ENCODE measurements at regions not wholly inside any gene's neighbourhood (a gene's known extent, or its start where the extent isn't known, plus 50 kb on each side); places are given as distances from the start of the nearest gene placed in this dataset.

DNA sequence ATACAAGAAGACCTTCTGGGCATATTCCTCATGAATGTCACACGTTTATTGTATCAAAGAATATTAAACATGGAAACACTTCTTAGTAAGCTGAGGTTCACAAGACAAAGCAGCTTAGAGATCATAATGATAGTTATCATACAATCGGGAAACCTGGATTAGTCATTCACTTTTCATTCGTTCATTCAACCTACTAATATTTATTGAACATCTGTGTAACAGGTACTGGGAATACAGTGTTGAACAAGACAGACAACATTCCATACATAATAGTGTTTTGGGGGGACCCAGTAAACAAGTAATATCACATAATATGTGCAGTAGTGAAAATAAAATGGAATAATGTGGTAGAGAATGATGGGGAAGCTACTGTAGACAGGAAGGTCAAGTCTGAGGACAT, 100.6 kb upstream of the GRIP1 start:
- TF ChIP-seq POLR2A (IDR thresholded peaks at IDR 0.05) = no peak
- TF ChIP-seq, protein P1, sequence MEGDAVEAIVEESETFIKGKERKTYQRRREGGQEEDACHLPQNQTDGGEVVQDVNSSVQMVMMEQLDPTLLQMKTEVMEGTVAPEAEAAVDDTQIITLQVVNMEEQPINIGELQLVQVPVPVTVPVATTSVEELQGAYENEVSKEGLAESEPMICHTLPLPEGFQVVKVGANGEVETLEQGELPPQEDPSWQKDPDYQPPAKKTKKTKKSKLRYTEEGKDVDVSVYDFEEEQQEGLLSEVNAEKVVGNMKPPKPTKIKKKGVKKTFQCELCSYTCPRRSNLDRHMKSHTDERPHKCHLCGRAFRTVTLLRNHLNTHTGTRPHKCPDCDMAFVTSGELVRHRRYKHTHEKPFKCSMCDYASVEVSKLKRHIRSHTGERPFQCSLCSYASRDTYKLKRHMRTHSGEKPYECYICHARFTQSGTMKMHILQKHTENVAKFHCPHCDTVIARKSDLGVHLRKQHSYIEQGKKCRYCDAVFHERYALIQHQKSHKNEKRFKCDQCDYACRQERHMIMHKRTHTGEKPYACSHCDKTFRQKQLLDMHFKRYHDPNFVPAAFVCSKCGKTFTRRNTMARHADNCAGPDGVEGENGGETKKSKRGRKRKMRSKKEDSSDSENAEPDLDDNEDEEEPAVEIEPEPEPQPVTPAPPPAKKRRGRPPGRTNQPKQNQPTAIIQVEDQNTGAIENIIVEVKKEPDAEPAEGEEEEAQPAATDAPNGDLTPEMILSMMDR (IDR thresholded peaks at IDR 0.05) = no peak
- WGBS, 2 donors = 86 to 89% methylated on average over 3 of the region's 3 CpGs
- no peaks in the 10 kb centered on the region for H3K9me3 ChIP-seq
- H3K4me1 ChIP-seq = peaks cover 9% of the 10 kb centered on the region
- no peaks in the 10 kb centered on the region for H3K36me3 ChIP-seq (ENCODE audit: low read depth, missing control alignments)
- H3K27ac ChIP-seq = no peak overlapping the region
- intact Hi-C loops (cut with DNase I; ENCODE audit: low total_unique reads) = no loop called here
- H3K27me3 ChIP-seq = no peaks in the 10 kb centered on the region
- no peak for DNase-seq
- no peak overlapping the region for H3K4me3 ChIP-seq

DNA sequence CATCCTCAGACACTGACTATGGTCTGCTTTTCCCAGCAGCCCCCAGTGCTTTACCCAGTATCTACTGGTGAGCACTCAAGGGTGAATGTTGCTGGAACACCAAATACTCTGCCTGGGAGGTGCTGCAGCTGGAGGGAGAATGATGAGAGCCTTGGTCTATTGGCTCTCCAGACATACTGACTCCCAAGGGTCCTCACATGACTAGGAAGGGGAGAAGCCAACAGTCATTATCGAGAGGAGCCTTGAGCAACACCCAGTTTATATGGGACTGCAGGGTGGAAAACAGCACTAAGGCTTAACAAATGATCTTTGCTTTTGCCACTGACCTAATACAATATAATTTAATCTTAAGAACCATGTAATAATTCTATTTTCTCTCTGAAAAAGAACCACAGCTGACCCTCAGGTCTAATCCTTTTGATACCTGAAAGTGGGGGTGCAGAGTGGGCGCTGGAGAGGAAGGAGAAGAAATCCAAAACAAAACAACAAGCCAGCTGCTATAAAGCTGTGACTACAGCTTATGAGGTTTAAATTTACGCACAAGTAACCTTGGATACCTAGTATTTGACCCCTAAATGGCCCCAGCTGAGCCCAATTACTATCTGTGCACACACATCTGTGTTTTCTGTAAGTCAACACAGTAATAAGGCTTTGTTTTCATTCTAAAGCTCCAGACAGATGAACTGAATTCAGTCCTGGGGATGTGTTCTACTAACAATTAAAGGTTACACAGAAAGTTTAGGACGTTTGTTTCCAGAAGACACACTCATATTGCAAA, 107.8 kb upstream of the GRIP1 start:
- Histone ChIP-seq H3K36me3 (ENCODE audit: low read depth, missing control alignments) (no peaks in the 10 kb centered on the region), H3K27me3 (no peaks in the 10 kb centered on the region), H3K27ac (no peak overlapping the region), H3K9me3 (no peaks in the 10 kb centered on the region), H3K4me3 (no peak overlapping the region), H3K4me1 (no peaks in the 10 kb centered on the region)
- no peak for DNase-seq
- no peak for TF ChIP-seq POLR2A (IDR thresholded peaks at IDR 0.05)
- TF ChIP-seq, protein P1 (IDR thresholded peaks at IDR 0.05) = no peak
- intact Hi-C loops (cut with DNase I; ENCODE audit: low total_unique reads) = no loop called here
- 54 to 63% methylated on average over 4 of the region's 4 CpGs for WGBS, 2 donors

DNA sequence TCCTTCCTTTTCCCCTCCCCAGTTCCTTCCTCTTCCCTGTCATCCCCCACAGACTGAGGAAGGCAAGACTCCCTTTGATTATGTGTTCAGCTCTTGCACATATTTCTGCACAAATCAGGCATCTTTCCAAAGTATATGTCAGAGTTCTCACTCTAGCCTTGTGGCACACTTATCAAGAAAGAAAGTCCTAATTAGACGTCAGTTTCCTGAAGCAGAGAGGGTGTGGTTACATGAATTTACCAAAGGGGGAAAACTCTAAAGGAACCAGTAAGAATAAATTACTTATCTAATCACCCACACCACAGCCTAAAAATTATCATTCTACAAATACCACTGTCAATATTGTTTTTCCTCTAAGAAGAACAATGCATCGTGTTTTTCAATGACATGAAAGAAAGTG, 120.7 kb upstream of the GRIP1 start:
- WGBS, 2 donors = 41 to 47% methylated on average over 2 of the region's 2 CpGs

DNA sequence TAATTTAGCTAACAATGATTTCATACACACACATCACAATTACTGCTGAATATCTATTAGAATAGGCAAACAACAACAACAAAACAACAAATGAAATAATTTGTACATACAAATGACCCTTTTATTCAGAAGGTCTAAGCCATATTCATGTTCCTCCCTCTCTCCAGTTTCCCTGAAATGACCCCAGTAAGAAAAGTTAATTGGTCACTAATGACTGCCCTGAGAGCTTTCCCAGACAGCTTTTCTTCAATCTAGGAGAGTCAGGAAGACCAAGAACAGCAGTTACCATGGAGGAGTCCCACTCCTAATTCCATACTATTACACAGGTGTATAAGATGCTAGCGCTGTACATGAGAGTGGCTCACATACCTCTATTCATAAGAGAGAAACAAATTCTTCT, 121.2 kb upstream of the GRIP1 start:
- no peak for DNase-seq
- no peak for TF ChIP-seq POLR2A (IDR thresholded peaks at IDR 0.05)
- TF ChIP-seq, protein P1 (IDR thresholded peaks at IDR 0.05) = no peak
- intact Hi-C loops (cut with DNase I; ENCODE audit: low total_unique reads) = no loop called here
- Histone ChIP-seq H3K36me3 (ENCODE audit: low read depth, missing control alignments) (no peaks in the 10 kb centered on the region), H3K9me3 (no peaks in the 10 kb centered on the region), H3K27me3 (no peaks in the 10 kb centered on the region), H3K4me1 (no peaks in the 10 kb centered on the region), H3K27ac (no peak overlapping the region), H3K4me3 (no peak overlapping the region)
- WGBS, 2 donors = 89 to 93% methylated on average over 1 of the region's 1 CpG

More for the DNA sequence above, 120.7 kb upstream of the GRIP1 start:
- no peak for TF ChIP-seq POLR2A (IDR thresholded peaks at IDR 0.05)
- TF ChIP-seq, protein P1 (IDR thresholded peaks at IDR 0.05) = no peak
- H3K27me3 ChIP-seq = no peaks in the 10 kb centered on the region
- no peak overlapping the region for H3K27ac ChIP-seq
- H3K4me3 ChIP-seq = no peak overlapping the region
- no peaks in the 10 kb centered on the region for H3K4me1 ChIP-seq
- DNase-seq = no peak
- intact Hi-C loops (cut with DNase I; ENCODE audit: low total_unique reads) = no loop called here
- no peaks in the 10 kb centered on the region for H3K36me3 ChIP-seq (ENCODE audit: low read depth, missing control alignments)
- H3K9me3 ChIP-seq = no peaks in the 10 kb centered on the region

DNA sequence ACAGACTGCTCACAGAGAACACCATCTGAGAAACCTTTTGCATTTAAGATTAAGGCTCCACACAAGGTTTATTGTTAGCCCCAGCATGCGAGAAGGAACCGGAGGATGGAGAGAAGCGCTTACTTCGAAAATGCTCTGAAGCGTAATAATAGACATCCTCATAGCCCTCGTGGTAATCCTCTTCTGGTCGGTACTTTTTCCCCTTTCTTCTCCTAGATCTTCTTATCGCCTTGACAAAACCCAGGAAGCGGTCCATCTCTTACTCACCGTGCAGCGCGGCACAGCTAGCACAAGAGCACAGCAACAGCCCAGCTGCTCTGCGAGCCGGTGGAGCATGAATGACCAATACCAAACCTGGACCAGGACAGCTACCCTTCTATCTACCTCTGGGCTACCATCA, 125.1 kb upstream of the GRIP1 start:
- intact Hi-C loops (cut with DNase I; ENCODE audit: low total_unique reads) = no loop called here
- Histone ChIP-seq H3K27me3 (no peaks in the 10 kb centered on the region), H3K9me3 (no peaks in the 10 kb centered on the region), H3K36me3 (ENCODE audit: low read depth, missing control alignments) (no peaks in the 10 kb centered on the region), H3K4me1 (no peaks in the 10 kb centered on the region), H3K4me3 (no peak overlapping the region), H3K27ac (no peak overlapping the region)
- 60 to 68% methylated on average over 14 of the region's 14 CpGs for WGBS, 2 donors
- no peak for DNase-seq
- no peak for TF ChIP-seq POLR2A (IDR thresholded peaks at IDR 0.05)
- TF ChIP-seq, protein P1 (IDR thresholded peaks at IDR 0.05) = no peak

All from testis (tissue), 2 donors.